SK-N-SH (cell line): ENCODE measurements at regions not wholly inside any gene's neighbourhood (a gene's known extent, or its start where the extent isn't known, plus 50 kb on each side); places are given as distances from the start of the nearest gene placed in this dataset.

ENCODE experiments used
- CTCF ChIA-PET: fragments of 300-600, 350-600 bp; formaldehyde crosslinking; extraction: SDS; loops from one replicate; lab custom pipeline; 2021; lab: Yijun Ruan, JAX
- POLR2A ChIA-PET: fragments of 350-600 bp; sonication (Branson Sonifier 250); formaldehyde crosslinking; extraction: SDS; loops from one replicate; lab custom pipeline; 2020; ENCODE audit warnings: antibody characterized with exemption, inconsistent platforms; lab: Yijun Ruan, JAX
- DNase-seq: peaks from one replicate; pipeline ENCODE4 v3.0.0; 2012
- H2AFZ ChIP-seq: fragments of 200-600 bp; sonication (generic); 2 replicates; pipeline ENCODE4 v1.8.1; 2016; ENCODE audit warnings: antibody characterized with exemption, mild to moderate bottlenecking, low read depth
- H3F3A ChIP-seq: fragments of 200-600 bp; sonication (generic); replicated peaks from 2 replicates; pipeline ENCODE3; 2016; ENCODE audit warnings: antibody characterized with exemption, mild to moderate bottlenecking; ENCODE audit not compliant: insufficient read depth
- H3K27ac ChIP-seq, 2 experiments: fragments of 200-500 bp in 1 of 2; fragments of 200-600 bp in 1 of 2; sonication (Bioruptor generic) in 1 of 2; sonication (generic), shearing (Covaris generic) in 1 of 2; 2 replicates each; pipeline versions ENCODE4 v1.5.1 to v1.6.1; 2014 to 2016; ENCODE audit warnings: low read depth in 2 of 2, inconsistent platforms in 1 of 2, low read length in 1 of 2, mild to moderate bottlenecking in 1 of 2, mixed read lengths in 1 of 2
- H3K27me3 ChIP-seq: fragments of 200-600 bp; sonication (generic), shearing (Covaris generic); 2 replicates; pipeline ENCODE4 v1.6.1; 2016; ENCODE audit warnings: mixed run types; ENCODE audit not compliant: insufficient read depth
- H3K36me3 ChIP-seq, 2 experiments: fragments of 200-500 bp in 1 of 2; fragments of 200-600 bp in 1 of 2; sonication (Bioruptor generic) in 1 of 2; sonication (generic) in 1 of 2; replicated peaks in 1 of 2; 2 replicates each; pipeline versions ENCODE3 to v1.5.1; 2014 to 2016; ENCODE audit warnings: low read length in 1 of 2, mild to moderate bottlenecking in 1 of 2; ENCODE audit not compliant: insufficient read depth in 2 of 2, control insufficient read depth in 1 of 2
- H3K4me1 ChIP-seq, 2 experiments: fragments of 200-500 bp in 1 of 2; fragments of 200-600 bp in 1 of 2; sonication (Bioruptor generic) in 1 of 2; sonication (generic), shearing (Covaris generic) in 1 of 2; 2 replicates each; pipeline versions ENCODE4 v1.5.1 to v1.6.1; 2014 to 2016; ENCODE audit warnings: low read depth in 1 of 2, low read length in 1 of 2, mixed run types in 1 of 2; ENCODE audit not compliant: insufficient read depth in 2 of 2, control insufficient read depth in 1 of 2
- H3K4me2 ChIP-seq: fragments of 200-600 bp; sonication (generic), shearing (Covaris generic); 2 replicates; pipeline ENCODE4 v1.6.1; 2017; ENCODE audit warnings: mixed run types
- H3K4me3 ChIP-seq, 2 experiments: fragments of 200-500 bp in 1 of 2; fragments of 200-600 bp in 1 of 2; sonication (Bioruptor generic) in 1 of 2; sonication (generic), shearing (Covaris generic) in 1 of 2; 2 replicates each; pipeline versions ENCODE4 v1.5.1 to v1.8.1; 2014 to 2016; ENCODE audit warnings: low read depth in 2 of 2, inconsistent platforms in 1 of 2, low read length in 1 of 2, mild to moderate bottlenecking in 1 of 2, mixed read lengths in 1 of 2, moderate library complexity in 1 of 2
- H3K79me2 ChIP-seq: fragments of 200-600 bp; sonication (generic); 2 replicates; pipeline ENCODE4 v1.8.1; 2017; ENCODE audit warnings: mild to moderate bottlenecking; ENCODE audit not compliant: insufficient read depth
- H3K9ac ChIP-seq: fragments of 200-600 bp; sonication (generic); 2 replicates; pipeline ENCODE4 v1.6.1; 2017; ENCODE audit warnings: mixed run types
- H3K9me2 ChIP-seq: fragments of 200-600 bp; sonication (generic); 2 replicates; pipeline ENCODE4 v1.6.1; 2017; ENCODE audit warnings: mixed run types
- H3K9me3 ChIP-seq: fragments of 200-600 bp; sonication (generic); 2 replicates; pipeline ENCODE4 v1.6.1; 2017; ENCODE audit warnings: mixed run types, mild to moderate bottlenecking, moderate library complexity
- H4K20me1 ChIP-seq: fragments of 200-600 bp; sonication (generic); 2 replicates; pipeline ENCODE4 v1.6.1; 2017; ENCODE audit warnings: mild to moderate bottlenecking, mixed run types; ENCODE audit not compliant: insufficient read depth
- FOSL2 ChIP-seq: IDR thresholded peaks from 2 replicates; pipeline ENCODE4 v1.4.0; 2012; ENCODE audit warnings: low read depth, mild to moderate bottlenecking, moderate library complexity, borderline replicate concordance
- MEF2A ChIP-seq: IDR thresholded peaks from 2 replicates; pipeline ENCODE4 v1.4.0; 2012; ENCODE audit warnings: low read depth, borderline replicate concordance
- POLR2AphosphoS5 ChIP-seq: IDR thresholded peaks from 2 replicates; pipeline ENCODE4 v1.6.1; 2012; ENCODE audit warnings: low read depth, low read length
- RAD21 ChIP-seq: IDR thresholded peaks from 2 replicates; pipeline ENCODE4 v1.6.1; 2012; ENCODE audit warnings: mild to moderate bottlenecking, low read length
- YY1 ChIP-seq: IDR thresholded peaks from 2 replicates; pipeline ENCODE4 v1.4.0; 2012; ENCODE audit warnings: low read depth, mild to moderate bottlenecking
- TF ChIP-seq, protein P1 (sequence below): IDR thresholded peaks from 2 replicates; pipeline ENCODE4 v1.6.1; 2012; ENCODE audit warnings: mild to moderate bottlenecking, low read depth, low read length, moderate library complexity
- TF ChIP-seq, protein P2 (sequence below): IDR thresholded peaks from 2 replicates; pipeline ENCODE4 v1.4.0; 2012; ENCODE audit warnings: low read depth

GRCh38 chr18:30359521-30359920 is 683.0 kb downstream of the DSC3 start (continued):
- TF ChIP-seq, protein P1, sequence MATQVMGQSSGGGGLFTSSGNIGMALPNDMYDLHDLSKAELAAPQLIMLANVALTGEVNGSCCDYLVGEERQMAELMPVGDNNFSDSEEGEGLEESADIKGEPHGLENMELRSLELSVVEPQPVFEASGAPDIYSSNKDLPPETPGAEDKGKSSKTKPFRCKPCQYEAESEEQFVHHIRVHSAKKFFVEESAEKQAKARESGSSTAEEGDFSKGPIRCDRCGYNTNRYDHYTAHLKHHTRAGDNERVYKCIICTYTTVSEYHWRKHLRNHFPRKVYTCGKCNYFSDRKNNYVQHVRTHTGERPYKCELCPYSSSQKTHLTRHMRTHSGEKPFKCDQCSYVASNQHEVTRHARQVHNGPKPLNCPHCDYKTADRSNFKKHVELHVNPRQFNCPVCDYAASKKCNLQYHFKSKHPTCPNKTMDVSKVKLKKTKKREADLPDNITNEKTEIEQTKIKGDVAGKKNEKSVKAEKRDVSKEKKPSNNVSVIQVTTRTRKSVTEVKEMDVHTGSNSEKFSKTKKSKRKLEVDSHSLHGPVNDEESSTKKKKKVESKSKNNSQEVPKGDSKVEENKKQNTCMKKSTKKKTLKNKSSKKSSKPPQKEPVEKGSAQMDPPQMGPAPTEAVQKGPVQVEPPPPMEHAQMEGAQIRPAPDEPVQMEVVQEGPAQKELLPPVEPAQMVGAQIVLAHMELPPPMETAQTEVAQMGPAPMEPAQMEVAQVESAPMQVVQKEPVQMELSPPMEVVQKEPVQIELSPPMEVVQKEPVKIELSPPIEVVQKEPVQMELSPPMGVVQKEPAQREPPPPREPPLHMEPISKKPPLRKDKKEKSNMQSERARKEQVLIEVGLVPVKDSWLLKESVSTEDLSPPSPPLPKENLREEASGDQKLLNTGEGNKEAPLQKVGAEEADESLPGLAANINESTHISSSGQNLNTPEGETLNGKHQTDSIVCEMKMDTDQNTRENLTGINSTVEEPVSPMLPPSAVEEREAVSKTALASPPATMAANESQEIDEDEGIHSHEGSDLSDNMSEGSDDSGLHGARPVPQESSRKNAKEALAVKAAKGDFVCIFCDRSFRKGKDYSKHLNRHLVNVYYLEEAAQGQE, result no peak
- no peak for TF ChIP-seq FOSL2
- no peak for TF ChIP-seq POLR2AphosphoS5
- TF ChIP-seq, protein P2, sequence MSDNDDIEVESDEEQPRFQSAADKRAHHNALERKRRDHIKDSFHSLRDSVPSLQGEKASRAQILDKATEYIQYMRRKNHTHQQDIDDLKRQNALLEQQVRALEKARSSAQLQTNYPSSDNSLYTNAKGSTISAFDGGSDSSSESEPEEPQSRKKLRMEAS, result no peak
- TF ChIP-seq RAD21, result no peak
- TF ChIP-seq MEF2A, result no peak
- TF ChIP-seq YY1, result no peak

GRCh38 chr18:30358555-30358954 is 684.0 kb downstream of the DSC3 start:
- Histone ChIP-seq H3K4me2 (no peak overlapping the region), H3K4me1 (no peaks in the 10 kb centered on the region), H4K20me1 (no peaks in the 10 kb centered on the region), H3K9ac (no peak overlapping the region), H3K36me3 (no peaks in the 10 kb centered on the region), H3K9me2 (no peaks in the 10 kb centered on the region), H3K27ac (no peak overlapping the region), H3F3A (no peaks in the 10 kb centered on the region), H3K9me3 (no peaks in the 10 kb centered on the region), H3K79me2 (no peaks in the 10 kb centered on the region), H3K27me3 (no peaks in the 10 kb centered on the region), H3K4me3 (no peak overlapping the region), H2AFZ (0 out of 2 replicates have a peak overlapping the region, but pooled peaks have one; percentile 24)
- TF ChIP-seq, protein P1, result no peak
- POLR2A ChIA-PET, result no interaction called here
- CTCF ChIA-PET, result no interaction called here
- no peak for DNase-seq
